ENCODE measurements at regions not wholly inside any gene's neighbourhood (a gene's known extent, or its start where the extent isn't known, plus 50 kb on each side); places are given as distances from the start of the nearest gene placed in this dataset.

- TF ChIP-seq CTCF (IDR thresholded peaks at IDR 0.05; ENCODE audit: poor library complexity, severe bottlenecking) (no peak), POLR2AphosphoS5 (IDR thresholded peaks at IDR 0.05) (no peak), TAF1 (IDR thresholded peaks at IDR 0.05; ENCODE audit: low read depth) (no peak)
These were observed 558.8 kb downstream of the MID1IP1 start for GRCh38 chrX:39360101-39360500.
